ENCODE measurements at regions not wholly inside any gene's neighbourhood (a gene's known extent, or its start where the extent isn't known, plus 50 kb on each side); places are given as distances from the start of the nearest gene placed in this dataset.

DNA sequence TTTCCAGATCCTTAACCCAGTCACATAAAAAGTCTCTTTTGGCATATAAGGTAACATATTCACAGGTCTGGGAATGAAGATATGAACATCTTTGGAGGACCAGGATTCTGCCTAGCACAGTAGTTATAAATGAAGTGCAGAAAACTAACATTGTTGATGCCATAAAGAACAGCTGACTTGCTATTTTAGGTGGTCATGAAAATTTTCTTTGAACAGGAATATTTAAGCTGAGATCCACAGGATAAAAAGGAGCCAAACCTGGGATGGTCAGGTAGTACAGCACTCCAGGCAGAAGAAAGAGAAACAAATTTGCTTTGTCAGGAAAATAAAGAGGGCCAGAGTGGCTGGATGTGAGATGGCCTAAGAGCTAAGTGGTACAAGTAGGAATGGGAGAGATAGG is 80.0 kb downstream of the CENPW start:
- no peak for TF ChIP-seq POLR2A (IDR thresholded peaks at IDR 0.05)
- TF ChIP-seq, protein P1, sequence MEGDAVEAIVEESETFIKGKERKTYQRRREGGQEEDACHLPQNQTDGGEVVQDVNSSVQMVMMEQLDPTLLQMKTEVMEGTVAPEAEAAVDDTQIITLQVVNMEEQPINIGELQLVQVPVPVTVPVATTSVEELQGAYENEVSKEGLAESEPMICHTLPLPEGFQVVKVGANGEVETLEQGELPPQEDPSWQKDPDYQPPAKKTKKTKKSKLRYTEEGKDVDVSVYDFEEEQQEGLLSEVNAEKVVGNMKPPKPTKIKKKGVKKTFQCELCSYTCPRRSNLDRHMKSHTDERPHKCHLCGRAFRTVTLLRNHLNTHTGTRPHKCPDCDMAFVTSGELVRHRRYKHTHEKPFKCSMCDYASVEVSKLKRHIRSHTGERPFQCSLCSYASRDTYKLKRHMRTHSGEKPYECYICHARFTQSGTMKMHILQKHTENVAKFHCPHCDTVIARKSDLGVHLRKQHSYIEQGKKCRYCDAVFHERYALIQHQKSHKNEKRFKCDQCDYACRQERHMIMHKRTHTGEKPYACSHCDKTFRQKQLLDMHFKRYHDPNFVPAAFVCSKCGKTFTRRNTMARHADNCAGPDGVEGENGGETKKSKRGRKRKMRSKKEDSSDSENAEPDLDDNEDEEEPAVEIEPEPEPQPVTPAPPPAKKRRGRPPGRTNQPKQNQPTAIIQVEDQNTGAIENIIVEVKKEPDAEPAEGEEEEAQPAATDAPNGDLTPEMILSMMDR (IDR thresholded peaks at IDR 0.05): no peak

DNA sequence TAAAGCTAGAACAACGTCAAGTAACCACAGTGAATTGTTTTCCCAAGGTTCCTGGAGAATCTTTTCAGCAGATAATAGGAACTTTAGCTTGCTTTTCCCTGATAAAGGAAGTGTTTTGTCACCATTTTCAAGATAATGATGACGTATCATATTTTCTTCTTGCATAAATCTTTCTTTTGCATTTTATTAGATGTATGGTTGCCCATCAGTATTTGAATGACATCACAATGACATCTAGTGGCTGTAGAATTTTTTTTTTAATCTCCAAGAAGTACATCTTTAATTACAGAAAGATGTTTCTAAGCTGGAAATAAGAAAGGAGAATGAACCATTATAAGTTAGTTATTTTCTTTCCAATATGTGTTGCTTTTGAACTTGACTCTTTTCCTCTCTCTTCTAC is 83.0 kb downstream of the CENPW start:
- 36 to 53% (median 44%) methylated on average over 2 of the region's 2 CpGs for WGBS, 4 donors
- Histone ChIP-seq H3K27ac (no peak overlapping the region), H3K9me3 (replicated peaks in 1 of 3) (no peaks in the 10 kb centered on the region), H3K27me3 (no peaks in the 10 kb centered on the region), H3K4me3 (no peak overlapping the region), H3K4me1 (replicated peaks in 1 of 2) (no peaks in the 10 kb centered on the region), H3K36me3 (replicated peaks in 1 of 2) (no peaks in the 10 kb centered on the region)
- no peak for DNase-seq
- intact Hi-C loops (cut with DNase I): no loop called here
- no peak for TF ChIP-seq POLR2A (IDR thresholded peaks at IDR 0.05)
- TF ChIP-seq, protein P1 (IDR thresholded peaks at IDR 0.05): no peak

More for the DNA sequence above, 80.0 kb downstream of the CENPW start:
- DNase-seq: no peak
- no peaks in the 10 kb centered on the region for H3K36me3 ChIP-seq (replicated peaks in 1 of 2)
- H3K4me1 ChIP-seq (replicated peaks in 1 of 2): no peaks in the 10 kb centered on the region
- H3K27me3 ChIP-seq: no peaks in the 10 kb centered on the region
- no peaks in the 10 kb centered on the region for H3K9me3 ChIP-seq (replicated peaks in 1 of 3)
- H3K27ac ChIP-seq: no peak overlapping the region
- H3K4me3 ChIP-seq: no peak overlapping the region
- intact Hi-C loops (cut with DNase I): no loop called here

DNA sequence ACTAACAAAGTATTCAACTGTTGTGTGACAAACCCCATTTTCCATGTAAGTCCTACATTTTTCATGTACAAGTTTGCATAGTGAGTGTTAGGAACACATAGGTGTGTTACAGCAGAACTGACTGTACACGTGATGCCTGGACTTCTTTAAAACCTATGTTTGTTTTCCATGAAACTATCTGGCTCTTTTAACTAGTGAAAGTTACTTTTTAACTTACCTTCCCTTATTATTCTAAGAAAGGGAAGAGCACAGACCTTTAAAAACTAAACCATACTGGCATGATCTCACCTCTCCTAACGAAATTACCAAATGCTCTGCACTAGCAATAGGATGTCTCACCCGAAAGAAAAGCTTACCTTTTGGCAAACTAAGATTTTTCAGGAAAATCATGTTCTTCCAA is 87.8 kb downstream of the CENPW start:
- Histone ChIP-seq H3K9me3 (replicated peaks in 1 of 3) (no peaks in the 10 kb centered on the region), H3K27ac (no peak overlapping the region), H3K4me3 (no peak overlapping the region), H3K36me3 (replicated peaks in 1 of 2) (no peaks in the 10 kb centered on the region), H3K4me1 (replicated peaks in 1 of 2) (no peaks in the 10 kb centered on the region), H3K27me3 (no peaks in the 10 kb centered on the region)
- WGBS, 4 donors: 71 to 75% (median 73%) methylated on average over 3 of the region's 3 CpGs
- TF ChIP-seq, protein P1 (IDR thresholded peaks at IDR 0.05): no peak
- no peak for TF ChIP-seq POLR2A (IDR thresholded peaks at IDR 0.05)
- DNase-seq: no peak
- intact Hi-C loops (cut with DNase I): no loop called here

DNA sequence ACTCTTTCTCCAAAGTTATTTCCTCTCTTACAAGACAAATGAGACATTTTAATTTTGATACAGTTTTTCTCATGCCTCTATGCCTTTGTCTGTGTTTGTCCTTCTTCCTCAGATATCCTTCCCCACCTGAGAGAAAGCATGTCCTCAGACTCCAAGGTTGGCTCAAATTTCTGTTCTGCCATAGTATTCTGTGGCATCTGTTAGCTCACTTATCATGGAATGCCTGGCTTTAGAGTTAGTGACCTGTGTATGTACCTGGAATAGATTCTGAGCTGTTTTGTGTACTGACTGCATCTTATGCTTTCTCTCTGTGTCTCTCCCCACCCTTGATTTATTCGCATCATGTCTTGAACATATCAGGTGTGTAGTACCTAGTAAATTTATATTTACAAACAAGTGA is 90.0 kb downstream of the CENPW start:
- H3K27me3 ChIP-seq: no peaks in the 10 kb centered on the region
- TF ChIP-seq, protein P1 (IDR thresholded peaks at IDR 0.05): no peak
- no peak for TF ChIP-seq POLR2A (IDR thresholded peaks at IDR 0.05)
- H3K36me3 ChIP-seq (replicated peaks in 1 of 2): no peaks in the 10 kb centered on the region
- H3K27ac ChIP-seq: no peak overlapping the region
- H3K4me1 ChIP-seq (replicated peaks in 1 of 2): no peaks in the 10 kb centered on the region
- WGBS, 4 donors: 73 to 87% (median 79%) methylated on average over 1 of the region's 1 CpG
- intact Hi-C loops (cut with DNase I): no loop called here
- H3K9me3 ChIP-seq (replicated peaks in 1 of 3): no peaks in the 10 kb centered on the region
- H3K4me3 ChIP-seq: no peak overlapping the region
- DNase-seq: no peak
